ENCODE measurements at regions not wholly inside any gene's neighbourhood (a gene's known extent, or its start where the extent isn't known, plus 50 kb on each side); places are given as distances from the start of the nearest gene placed in this dataset.
"Not testable (repeated sequence)": the region's sequence is repeated elsewhere in the genome, so short reads cannot be mapped to it uniquely, and the experiment has no call there.

DNA sequence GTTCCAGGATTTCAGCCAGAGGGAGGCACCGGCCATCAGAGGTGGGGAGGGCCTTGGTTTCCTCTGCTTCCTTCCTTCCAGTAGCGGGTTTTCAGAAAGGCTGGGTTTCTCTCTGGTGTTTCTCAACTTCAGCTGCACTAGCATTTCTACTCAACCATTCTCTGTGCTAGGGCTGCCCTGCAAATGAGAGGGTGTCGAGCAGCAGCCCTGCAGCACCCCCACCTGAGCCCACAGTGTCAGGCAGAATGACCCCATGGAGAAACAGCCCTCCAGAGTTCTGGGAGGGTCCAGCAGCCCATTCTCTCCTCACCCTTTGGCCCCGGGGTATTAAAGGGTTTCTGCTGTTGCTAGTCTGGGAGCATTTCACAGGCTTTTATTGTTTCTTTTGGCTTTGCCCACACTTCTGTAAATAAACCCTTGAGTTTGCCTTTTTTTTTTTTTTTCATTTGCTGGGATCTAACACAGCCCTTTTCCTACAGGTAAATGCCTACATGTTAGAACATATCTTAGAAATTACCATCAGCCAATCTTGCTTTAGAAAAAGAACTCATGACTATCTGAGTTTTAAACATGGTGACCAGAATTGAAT is 151.5 kb upstream of the VIPR2 start:
- no peak for DNase-seq (ENCODE audit: low spot score)
- TF ChIP-seq, protein P1, sequence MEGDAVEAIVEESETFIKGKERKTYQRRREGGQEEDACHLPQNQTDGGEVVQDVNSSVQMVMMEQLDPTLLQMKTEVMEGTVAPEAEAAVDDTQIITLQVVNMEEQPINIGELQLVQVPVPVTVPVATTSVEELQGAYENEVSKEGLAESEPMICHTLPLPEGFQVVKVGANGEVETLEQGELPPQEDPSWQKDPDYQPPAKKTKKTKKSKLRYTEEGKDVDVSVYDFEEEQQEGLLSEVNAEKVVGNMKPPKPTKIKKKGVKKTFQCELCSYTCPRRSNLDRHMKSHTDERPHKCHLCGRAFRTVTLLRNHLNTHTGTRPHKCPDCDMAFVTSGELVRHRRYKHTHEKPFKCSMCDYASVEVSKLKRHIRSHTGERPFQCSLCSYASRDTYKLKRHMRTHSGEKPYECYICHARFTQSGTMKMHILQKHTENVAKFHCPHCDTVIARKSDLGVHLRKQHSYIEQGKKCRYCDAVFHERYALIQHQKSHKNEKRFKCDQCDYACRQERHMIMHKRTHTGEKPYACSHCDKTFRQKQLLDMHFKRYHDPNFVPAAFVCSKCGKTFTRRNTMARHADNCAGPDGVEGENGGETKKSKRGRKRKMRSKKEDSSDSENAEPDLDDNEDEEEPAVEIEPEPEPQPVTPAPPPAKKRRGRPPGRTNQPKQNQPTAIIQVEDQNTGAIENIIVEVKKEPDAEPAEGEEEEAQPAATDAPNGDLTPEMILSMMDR (IDR thresholded peaks at IDR 0.05): no peak
- Histone ChIP-seq H3K27ac (no peak overlapping the region), H3K4me3 (no peak overlapping the region)

DNA sequence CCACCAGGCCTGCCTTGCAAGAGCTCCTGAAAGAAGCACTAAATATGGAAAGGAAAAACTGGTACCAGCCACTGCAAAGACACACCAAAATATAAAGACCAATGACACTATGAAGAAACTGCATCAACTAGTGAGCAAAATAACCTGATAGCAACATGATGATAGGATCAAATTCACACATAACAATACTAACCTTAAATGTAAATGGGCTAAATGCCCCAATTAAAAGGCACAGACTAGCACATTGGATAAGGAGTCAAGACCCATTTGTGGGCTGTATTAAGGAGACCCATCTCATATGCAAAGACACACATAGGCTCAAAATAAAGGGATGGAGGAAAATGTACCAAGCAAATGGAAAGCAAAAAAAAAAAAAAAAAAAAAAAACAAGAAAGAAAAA is 141.8 kb upstream of the VIPR2 start:
- not testable (repeated sequence) for H3K27ac ChIP-seq; DNase-seq (ENCODE audit: low spot score); H3K4me3 ChIP-seq

DNA sequence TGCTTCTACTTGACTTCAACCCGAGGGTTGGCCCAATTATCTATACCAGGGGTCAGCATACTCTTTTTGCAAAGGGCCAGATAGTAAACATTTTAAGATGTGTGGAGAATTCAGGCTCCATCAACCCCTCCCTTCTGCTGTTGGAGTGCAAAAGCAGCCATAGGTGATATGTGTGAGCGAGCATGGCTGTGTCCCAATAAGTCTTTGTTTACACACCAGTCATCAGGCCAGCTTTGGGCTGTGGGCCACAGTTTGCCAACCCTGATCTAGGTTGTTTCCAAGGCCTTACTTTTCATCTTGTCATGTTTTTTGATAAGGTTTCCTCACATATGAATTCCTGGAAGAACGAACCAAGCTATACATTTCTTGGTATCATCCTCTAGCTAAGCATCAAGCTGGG is 136.9 kb upstream of the VIPR2 start:
- DNase-seq (ENCODE audit: low spot score): no peak
- TF ChIP-seq, protein P1 (IDR thresholded peaks at IDR 0.05): no peak
- Histone ChIP-seq H3K4me3 (no peak overlapping the region), H3K27ac (no peak overlapping the region)

DNA sequence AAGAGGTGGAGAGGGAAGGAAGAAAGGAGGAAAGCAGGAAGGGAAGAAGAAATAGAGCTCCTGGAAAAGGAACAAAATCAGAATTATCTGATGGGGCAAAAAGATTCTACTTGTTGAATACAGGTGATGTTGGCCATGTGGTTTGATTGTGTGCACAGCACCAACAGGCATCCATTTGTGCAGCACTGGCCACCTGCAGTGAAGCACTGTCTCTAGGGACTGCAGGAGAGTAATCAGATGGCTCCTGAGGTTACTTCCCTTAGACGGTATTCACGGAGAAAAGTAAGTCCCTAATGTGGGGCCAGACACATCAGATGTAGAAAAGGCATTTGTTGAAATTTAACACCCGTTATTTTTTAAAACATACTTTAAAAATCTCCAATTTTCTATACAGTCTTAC is 135.3 kb upstream of the VIPR2 start:
- DNase-seq (ENCODE audit: low spot score): no peak
- Histone ChIP-seq H3K4me3 (no peak overlapping the region), H3K27ac (no peak overlapping the region)
- TF ChIP-seq, protein P1 (IDR thresholded peaks at IDR 0.05): no peak

DNA sequence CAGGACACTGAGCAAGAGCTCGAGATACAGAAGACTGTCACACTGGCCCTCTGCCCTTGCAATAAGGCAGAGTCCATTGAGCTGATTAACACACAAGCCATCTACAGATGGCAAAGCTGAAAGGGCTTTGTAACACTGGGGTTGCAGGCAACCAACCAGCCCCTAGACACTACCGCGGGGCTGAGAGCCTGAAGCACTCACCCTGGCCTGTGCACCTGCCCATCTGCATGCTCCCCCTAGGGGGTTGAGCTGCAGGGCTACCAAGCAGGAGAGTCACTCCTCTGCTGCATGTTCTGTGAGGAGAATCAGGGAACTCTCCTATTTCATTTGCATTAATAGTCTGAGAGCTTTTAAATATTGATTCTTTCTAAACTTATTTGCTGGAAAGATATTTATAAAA is 128.1 kb upstream of the VIPR2 start:
- TF ChIP-seq, protein P1 (IDR thresholded peaks at IDR 0.05): no peak
- Histone ChIP-seq H3K27ac (no peak overlapping the region), H3K4me3 (no peak overlapping the region)
- no peak for DNase-seq (ENCODE audit: low spot score)

DNA sequence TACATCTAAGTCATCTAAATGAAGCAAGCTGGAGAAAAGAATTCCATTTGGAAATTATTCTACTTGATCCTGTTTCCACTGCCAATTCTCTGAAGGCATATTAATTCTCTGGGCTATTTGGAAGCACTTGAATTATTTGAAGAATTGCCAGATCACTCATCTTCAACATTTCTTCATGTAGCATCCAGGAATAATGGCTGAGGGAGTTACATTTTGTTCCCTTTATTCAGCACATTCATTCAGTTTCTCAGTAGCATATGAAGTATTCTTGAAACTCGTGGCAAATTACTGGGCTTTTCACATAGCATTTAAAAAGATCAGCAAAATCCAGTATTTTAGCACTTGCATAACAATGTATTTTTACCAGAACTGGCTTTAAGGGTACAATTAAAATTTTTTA is 127.1 kb upstream of the VIPR2 start:
- Histone ChIP-seq H3K4me3 (no peak overlapping the region), H3K27ac (no peak overlapping the region)
- TF ChIP-seq, protein P1 (IDR thresholded peaks at IDR 0.05): no peak
- DNase-seq (ENCODE audit: low spot score): no peak

DNA sequence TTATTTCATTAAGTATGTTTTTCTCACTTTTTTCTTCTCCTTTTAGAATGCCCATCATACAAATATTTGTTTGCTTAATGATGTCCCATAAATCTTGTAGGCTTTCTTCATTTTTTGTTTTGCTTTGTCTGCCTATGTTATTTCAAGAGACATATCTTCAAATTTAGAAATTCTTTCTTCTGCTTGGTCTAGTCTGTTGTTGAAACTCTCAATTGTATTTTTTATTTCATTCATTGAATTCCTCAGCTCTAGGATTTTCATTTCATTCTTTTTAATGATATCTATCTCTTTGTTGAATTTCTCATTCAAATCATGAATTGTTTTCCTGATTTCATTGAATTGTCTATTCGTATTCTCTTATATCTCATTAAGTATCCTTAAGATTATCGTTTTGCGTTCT is 125.1 kb upstream of the VIPR2 start:
- no peak for DNase-seq (ENCODE audit: low spot score)
- H3K4me3 ChIP-seq: no peak overlapping the region
- TF ChIP-seq, protein P1 (IDR thresholded peaks at IDR 0.05): no peak
- no peak overlapping the region for H3K27ac ChIP-seq

DNA sequence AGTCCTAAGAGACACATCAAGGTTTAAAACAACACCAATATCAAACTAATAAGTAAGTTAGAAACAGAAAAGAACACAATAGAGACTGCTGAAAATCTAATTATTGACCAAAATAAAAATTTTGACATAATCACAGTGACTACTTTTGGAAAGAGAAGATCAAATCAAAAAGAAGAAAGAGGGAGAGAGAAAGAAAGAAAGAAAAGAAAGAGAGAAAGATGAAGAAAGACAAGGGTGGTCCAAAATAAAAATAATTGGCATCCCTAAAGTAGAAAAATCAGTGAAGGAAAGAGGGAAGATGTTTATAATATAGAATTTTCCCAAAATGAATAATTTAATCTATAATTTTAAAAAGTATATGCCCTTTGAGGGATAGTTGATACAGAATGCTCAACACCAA is 118.8 kb upstream of the VIPR2 start:
- TF ChIP-seq, protein P1 (IDR thresholded peaks at IDR 0.05): no peak
- no peak for DNase-seq (ENCODE audit: low spot score)
- Histone ChIP-seq H3K4me3 (no peak overlapping the region), H3K27ac (no peak overlapping the region)
